ENCODE measurements at regions not wholly inside any gene's neighbourhood (a gene's known extent, or its start where the extent isn't known, plus 50 kb on each side); places are given as distances from the start of the nearest gene placed in this dataset.
A peak's percentile ranks its signal among the peaks of the same experiment; 100 is the strongest.

DNA sequence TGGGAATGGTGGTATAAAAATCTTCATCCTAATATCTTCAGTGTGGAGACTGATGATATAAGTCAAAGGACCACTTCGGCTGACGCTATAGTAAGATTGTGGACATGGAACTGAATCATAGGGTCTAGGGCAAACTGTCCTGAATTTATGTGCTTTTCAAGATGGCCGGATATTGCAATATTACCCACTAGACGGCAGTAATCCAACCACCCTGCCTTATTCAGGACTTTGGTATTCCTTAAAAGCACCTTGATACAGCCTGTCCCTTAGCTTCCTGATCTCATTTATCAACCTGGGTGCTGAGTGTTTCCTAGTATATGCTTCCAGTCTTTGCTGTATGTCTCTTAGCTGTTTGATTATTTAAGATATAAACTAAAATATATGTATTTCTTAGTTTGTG lies 71.2 kb upstream of the COX7C start:
- Histone ChIP-seq H3K79me1 (ENCODE audit: insufficient read depth, low read depth, low read length, poor library complexity, severe bottlenecking) (no peaks in the 10 kb centered on the region), H2BK120ac (ENCODE audit: low read depth, low read length, poor library complexity, severe bottlenecking) (no peak overlapping the region), H3K23me2 (ENCODE audit: insufficient read length, low read depth, low read length, poor library complexity, severe bottlenecking) (no peaks in the 10 kb centered on the region), H2BK15ac (ENCODE audit: low read depth, low read length) (no peak overlapping the region), H3K14ac (ENCODE audit: insufficient read depth, low read length) (no peak overlapping the region), H2BK20ac (ENCODE audit: low read depth, low read length, poor library complexity, severe bottlenecking) (no peak overlapping the region), H3K27me3 (ENCODE audit: insufficient read depth, low read length) (no peaks in the 10 kb centered on the region), H3T11ph (ENCODE audit: low read length) (no peak overlapping the region), H4K8ac (replicated peaks; ENCODE audit: insufficient read length, low read depth, low read length) (no peak overlapping the region), H3K79me2 (ENCODE audit: insufficient read depth, low read length) (no peaks in the 10 kb centered on the region), H3K9ac (ENCODE audit: extremely low read depth, insufficient read length, low read length) (no peak overlapping the region), H3K4ac (ENCODE audit: low read depth, low read length) (no peak overlapping the region), H3K18ac (ENCODE audit: insufficient read length, low read depth, low read length) (no peak overlapping the region), H3K56ac (ENCODE audit: insufficient read length, low read depth, low read length) (no peak overlapping the region), H2AK5ac (ENCODE audit: insufficient read length, low read length) (no peak overlapping the region), H3K23ac (ENCODE audit: insufficient read length, low read depth, low read length) (no peak overlapping the region), H2AFZ (ENCODE audit: low read length) (no peak overlapping the region), H2BK5ac (ENCODE audit: insufficient read length, low read length) (no peak overlapping the region), H3K4me2 (ENCODE audit: insufficient read depth, insufficient read length, low read length) (no peak overlapping the region), H4K5ac (ENCODE audit: insufficient read length, low read depth, low read length) (no peak overlapping the region), H3K4me1 (ENCODE audit: insufficient read depth, low read length) (no peaks in the 10 kb centered on the region), H2BK12ac (ENCODE audit: insufficient read length, low read depth, low read length) (no peak overlapping the region), H3K9me3 (ENCODE audit: control insufficient read depth, low read depth, low read length) (no peaks in the 10 kb centered on the region), H4K20me1 (ENCODE audit: control insufficient read depth, insufficient read depth, insufficient read length) (no peaks in the 10 kb centered on the region), H4K91ac (ENCODE audit: insufficient read length, low read depth, low read length) (no peak overlapping the region), H3K27ac (ENCODE audit: insufficient read length, low read depth, low read length) (no peak overlapping the region)
- Mint-ChIP-seq H3K4me1 (peaks cover 6 to 7% of the 10 kb centered on the region in 2 experiments), H3K36me3 (ENCODE audit: insufficient read depth in 1 of 3, low read depth in 3 of 3) (no peaks in the 10 kb centered on the region), H3K27me3 (ENCODE audit: low read depth) (no peaks in the 10 kb centered on the region), H3K4me3 (no peak overlapping the region), H3K9me3 (no peaks in the 10 kb centered on the region), H3K27ac (peak overlapping the region in 1 of 3 experiments; percentile 77; a peak in 1 of 7 replicates)
- no CpG with 5 or more reads among the region's 4 CpGs for WGBS (ENCODE audit: extremely low coverage, insufficient read length, low lambda C conversion rate)
- no peak for DNase-seq
- TF ChIP-seq, protein P1, sequence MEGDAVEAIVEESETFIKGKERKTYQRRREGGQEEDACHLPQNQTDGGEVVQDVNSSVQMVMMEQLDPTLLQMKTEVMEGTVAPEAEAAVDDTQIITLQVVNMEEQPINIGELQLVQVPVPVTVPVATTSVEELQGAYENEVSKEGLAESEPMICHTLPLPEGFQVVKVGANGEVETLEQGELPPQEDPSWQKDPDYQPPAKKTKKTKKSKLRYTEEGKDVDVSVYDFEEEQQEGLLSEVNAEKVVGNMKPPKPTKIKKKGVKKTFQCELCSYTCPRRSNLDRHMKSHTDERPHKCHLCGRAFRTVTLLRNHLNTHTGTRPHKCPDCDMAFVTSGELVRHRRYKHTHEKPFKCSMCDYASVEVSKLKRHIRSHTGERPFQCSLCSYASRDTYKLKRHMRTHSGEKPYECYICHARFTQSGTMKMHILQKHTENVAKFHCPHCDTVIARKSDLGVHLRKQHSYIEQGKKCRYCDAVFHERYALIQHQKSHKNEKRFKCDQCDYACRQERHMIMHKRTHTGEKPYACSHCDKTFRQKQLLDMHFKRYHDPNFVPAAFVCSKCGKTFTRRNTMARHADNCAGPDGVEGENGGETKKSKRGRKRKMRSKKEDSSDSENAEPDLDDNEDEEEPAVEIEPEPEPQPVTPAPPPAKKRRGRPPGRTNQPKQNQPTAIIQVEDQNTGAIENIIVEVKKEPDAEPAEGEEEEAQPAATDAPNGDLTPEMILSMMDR (conservative IDR thresholded peaks at IDR 0.05) = no peak

All from H9 (cell line).